OCI-LY3 (cell line): ENCODE measurements at regions not wholly inside any gene's neighbourhood (a gene's known extent, or its start where the extent isn't known, plus 50 kb on each side); places are given as distances from the start of the nearest gene placed in this dataset.

Source experiments
- CTCF ChIP-seq: fragments of 200-600, 300-600 bp; sonication (generic); IDR thresholded peaks from 2 replicates; pipeline ENCODE4 v1.5.1; 2014; ENCODE audit warnings: antibody characterized with exemption, low read length, low read depth
- EZH2phosphoT487 ChIP-seq: fragments of 200-600 bp; shearing (Covaris generic); IDR thresholded peaks from 2 replicates; pipeline ENCODE4 v1.6.1; 2018; ENCODE audit warnings: antibody characterized with exemption, mixed run types, low read depth

- no peak for TF ChIP-seq CTCF
- no peak for TF ChIP-seq EZH2phosphoT487
These were observed 413.6 kb upstream of the MEIS1 start for GRCh38 chr2:66021296-66021695.
